Left renal pelvis (tissue), 4 donors: ENCODE measurements at regions not wholly inside any gene's neighbourhood (a gene's known extent, or its start where the extent isn't known, plus 50 kb on each side); places are given as distances from the start of the nearest gene placed in this dataset.
A peak's percentile ranks its signal among the peaks of the same experiment; 100 is the strongest.

Experiments
- DNase-seq, 4 donors: peaks; one replicate each; pipeline ENCODE4 v3.0.0-alpha.2; 2013; ENCODE audit warnings: low read depth in 4 of 4, low spot score in 3 of 4

- DNase-seq = no peak
These were observed 71.0 kb downstream of the SEM1 start for GRCh38 chr7:96638669-96639068.

- no peak for DNase-seq
These were observed 72.1 kb downstream of the SEM1 start for GRCh38 chr7:96637522-96637921.

- DNase-seq = no peak
These were observed 72.7 kb downstream of the SEM1 start for GRCh38 chr7:96636979-96637378.

GRCh38 chr7:96636342-96636860 lies 73.2 kb downstream of the SEM1 start:
- DNase-seq = no peak

GRCh38 chr7:96629884-96630283 lies 79.8 kb downstream of the SEM1 start:
- no peak for DNase-seq

- DNase-seq = no peak
These were observed 84.7 kb downstream of the SEM1 start for GRCh38 chr7:96624954-96625353.

GRCh38 chr7:96621932-96622331 lies 87.7 kb downstream of the SEM1 start:
- no peak for DNase-seq

- DNase-seq = no peak
These were observed 95.3 kb downstream of the SEM1 start for GRCh38 chr7:96614154-96614867.

GRCh38 chr7:96612034-96612433 lies 97.6 kb downstream of the SEM1 start:
- DNase-seq = no peak

- no peak for DNase-seq
These were observed 104.5 kb downstream of the SEM1 start for GRCh38 chr7:96605045-96605716.

GRCh38 chr7:96599288-96599936 lies 110.2 kb downstream of the SEM1 start:
- no peak for DNase-seq

- DNase-seq = no peak
These were observed 111.2 kb downstream of the SEM1 start for GRCh38 chr7:96598421-96598820.

GRCh38 chr7:96596120-96596826 lies 113.4 kb downstream of the SEM1 start:
- DNase-seq = peak in 2 of 4 donors; percentile 8 to 9

- DNase-seq = no peak
These were observed 117.6 kb downstream of the SEM1 start for GRCh38 chr7:96591900-96592676.

- no peak for DNase-seq
These were observed 118.3 kb downstream of the SEM1 start for GRCh38 chr7:96591159-96591899.

GRCh38 chr7:96589038-96589437 lies 120.6 kb downstream of the SEM1 start:
- DNase-seq = no peak

- DNase-seq = no peak
These were observed 130.5 kb downstream of the SEM1 start for GRCh38 chr7:96579119-96579518.

GRCh38 chr7:96578606-96579005 lies 131.0 kb downstream of the SEM1 start:
- DNase-seq = no peak

GRCh38 chr7:96563409-96563808 lies 146.2 kb downstream of the SEM1 start:
- DNase-seq = no peak

GRCh38 chr7:96562966-96563365 lies 146.7 kb downstream of the SEM1 start:
- DNase-seq = no peak
